GM23248 (cell line): ENCODE measurements at regions not wholly inside any gene's neighbourhood (a gene's known extent, or its start where the extent isn't known, plus 50 kb on each side); places are given as distances from the start of the nearest gene placed in this dataset.
"Not testable (repeated sequence)": the region's sequence is repeated elsewhere in the genome, so short reads cannot be mapped to it uniquely, and the experiment has no call there.

ENCODE experiments used
- DNase-seq: peaks from one replicate; pipeline ENCODE4 v3.0.0-alpha.2; 2015
- H2AFZ ChIP-seq: fragments of 200-600 bp; sonication (generic); 2 replicates; pipeline ENCODE4 v1.6.1; 2016; ENCODE audit warnings: antibody characterized with exemption
- H3F3A ChIP-seq: fragments of 200-600 bp; sonication (generic); 2 replicates; pipeline ENCODE4 v1.6.1; 2016; ENCODE audit warnings: mild to moderate bottlenecking, antibody characterized with exemption, mixed run types; ENCODE audit not compliant: insufficient read depth
- H3K27ac ChIP-seq: fragments of 200-600 bp; sonication (generic); 2 replicates; pipeline ENCODE4 v1.5.1; 2016; ENCODE audit warnings: mild to moderate bottlenecking
- H3K27me3 ChIP-seq: fragments of 200-600 bp; sonication (generic); replicated peaks from 2 replicates; pipeline ENCODE4 v1.6.1; 2016; ENCODE audit warnings: mild to moderate bottlenecking; ENCODE audit not compliant: insufficient read depth
- H3K36me3 ChIP-seq: fragments of 200-600 bp; sonication (generic); 2 replicates; pipeline ENCODE4 v1.6.1; 2016; ENCODE audit warnings: low read depth, mild to moderate bottlenecking
- H3K4me1 ChIP-seq: fragments of 200-600 bp; sonication (generic); 2 replicates; pipeline ENCODE4 v1.6.1; 2016; ENCODE audit warnings: mild to moderate bottlenecking; ENCODE audit not compliant: insufficient read depth
- H3K4me2 ChIP-seq: fragments of 200-600 bp; sonication (generic); one replicate; pipeline ENCODE4 v1.6.1; 2016; ENCODE audit warnings: mild to moderate bottlenecking; ENCODE audit not compliant: unreplicated experiment
- H3K4me3 ChIP-seq: fragments of 200-600 bp; sonication (generic); 2 replicates; pipeline ENCODE4 v1.5.1; 2016; ENCODE audit warnings: mild to moderate bottlenecking
- H3K79me2 ChIP-seq: fragments of 200-600 bp; sonication (generic); 2 replicates; pipeline ENCODE4 v1.6.1; 2016; ENCODE audit warnings: mild to moderate bottlenecking; ENCODE audit not compliant: insufficient read depth
- H3K9ac ChIP-seq: fragments of 200-600 bp; sonication (generic); 2 replicates; pipeline ENCODE4 v1.6.1; 2016; ENCODE audit warnings: mild to moderate bottlenecking
- H3K9me2 ChIP-seq: fragments of 200-600 bp; sonication (generic); 2 replicates; pipeline ENCODE4 v1.6.1; 2016; ENCODE audit warnings: mixed run types, mild to moderate bottlenecking, moderate library complexity; ENCODE audit not compliant: insufficient read depth
- H3K9me3 ChIP-seq: fragments of 200-600 bp; sonication (generic); one replicate; pipeline ENCODE4 v1.6.1; 2017; ENCODE audit warnings: low read depth
- H4K20me1 ChIP-seq: fragments of 200-600 bp; sonication (generic); 2 replicates; pipeline ENCODE4 v1.6.0; 2016; ENCODE audit not compliant: insufficient read depth
- EZH2 ChIP-seq: fragments of 200-600 bp; sonication (generic); IDR thresholded peaks from 2 replicates; pipeline ENCODE4 v1.6.1; 2018; ENCODE audit warnings: antibody characterized with exemption, mild to moderate bottlenecking; ENCODE audit not compliant: insufficient read depth, poor library complexity, severe bottlenecking
- EZH2phosphoT487 ChIP-seq: fragments of 200-600 bp; sonication (generic); IDR thresholded peaks from 2 replicates; pipeline ENCODE4 v1.6.1; 2018; ENCODE audit warnings: antibody characterized with exemption, moderate library complexity, mild to moderate bottlenecking, low read depth; ENCODE audit not compliant: insufficient read depth
- WGBS, 2 experiments: methylation state at CpG; one replicate each; pipeline ENCODE4 v1.1.6; 2015 to 2017; ENCODE audit warnings: low lambda C conversion rate in 2 of 2, low coverage in 1 of 2; ENCODE audit errors: missing lambda C conversion rate in 2 of 2; 5-methylcytosine and 5-hydroxymethylcytosine counted together
- in situ Hi-C: fragments of 300-500 bp; cut with MboI; formaldehyde crosslinking; loops from 2 replicates; pipeline ENCODE4 v1.15.0; 2020

GRCh38 chr5:91754990-91755389 is 371.9 kb upstream of the ARRDC3 start:
- H3K79me2 ChIP-seq, result no peaks in the 10 kb centered on the region
- H3K9me3 ChIP-seq, result no peaks in the 10 kb centered on the region
- no peaks in the 10 kb centered on the region for H3F3A ChIP-seq
- 31 to 32% methylated on average over 1 of the region's 1 CpG for WGBS, 2 experiments
- no peak overlapping the region for H2AFZ ChIP-seq
- in situ Hi-C loops, result no loop called here
- no peak overlapping the region for H3K9ac ChIP-seq
- H3K27ac ChIP-seq, result no peak overlapping the region
- no peaks in the 10 kb centered on the region for H3K9me2 ChIP-seq
- H3K4me3 ChIP-seq, result no peak overlapping the region
- H3K4me2 ChIP-seq, result no peak overlapping the region
- no peak for DNase-seq
- no peaks in the 10 kb centered on the region for H3K27me3 ChIP-seq
- H3K36me3 ChIP-seq, result no peaks in the 10 kb centered on the region
- H4K20me1 ChIP-seq, result no peaks in the 10 kb centered on the region
- no peaks in the 10 kb centered on the region for H3K4me1 ChIP-seq
- TF ChIP-seq EZH2phosphoT487, result no peak
- TF ChIP-seq EZH2, result no peak

- not testable (repeated sequence) for H3K79me2 ChIP-seq
Observed at GRCh38 chr5:91744470-91744869, 361.4 kb upstream of the ARRDC3 start.

GRCh38 chr5:91742550-91742949 is 359.4 kb upstream of the ARRDC3 start:
- Histone ChIP-seq H3K9me3 (no peaks in the 10 kb centered on the region), H2AFZ (no peak overlapping the region), H3K27ac (no peak overlapping the region), H3F3A (no peaks in the 10 kb centered on the region), H3K27me3 (no peaks in the 10 kb centered on the region), H3K4me3 (no peak overlapping the region), H3K36me3 (no peaks in the 10 kb centered on the region), H4K20me1 (0 out of 2 replicates have a peak, but pooled peaks cover 3% of the 10 kb centered on the region), H3K4me2 (no peak overlapping the region), H3K79me2 (no peaks in the 10 kb centered on the region), H3K9me2 (no peaks in the 10 kb centered on the region), H3K9ac (no peak overlapping the region), H3K4me1 (no peaks in the 10 kb centered on the region)
- no peak for DNase-seq
- no peak for TF ChIP-seq EZH2
- WGBS, 2 experiments, result 8 to 10% methylated on average over 3 of the region's 3 CpGs
- in situ Hi-C loops, result no loop called here

More at GRCh38 chr5:91744470-91744869, 361.4 kb upstream of the ARRDC3 start:
- WGBS, 2 experiments, result 34 to 36% methylated on average over 5 of the region's 5 CpGs
- in situ Hi-C loops, H4K20me1 ChIP-seq, H3K27ac ChIP-seq, H3F3A ChIP-seq, H3K36me3 ChIP-seq, H3K27me3 ChIP-seq, H3K9me3 ChIP-seq, H3K4me2 ChIP-seq, H3K4me1 ChIP-seq, H3K4me3 ChIP-seq, H2AFZ ChIP-seq, H3K9ac ChIP-seq, H3K9me2 ChIP-seq, DNase-seq: not testable (repeated sequence)

GRCh38 chr5:91741764-91742505 is 358.8 kb upstream of the ARRDC3 start:
- Histone ChIP-seq H3K79me2 (no peaks in the 10 kb centered on the region), H3K27ac (no peak overlapping the region), H4K20me1 (0 out of 2 replicates have a peak, but pooled peaks cover 3% of the 10 kb centered on the region), H3K27me3 (no peaks in the 10 kb centered on the region), H3K4me2 (no peak overlapping the region), H3K4me1 (no peaks in the 10 kb centered on the region), H3K9me3 (no peaks in the 10 kb centered on the region), H3K9me2 (no peaks in the 10 kb centered on the region), H3K36me3 (no peaks in the 10 kb centered on the region), H3K9ac (no peak overlapping the region), H3F3A (no peaks in the 10 kb centered on the region), H2AFZ (no peak overlapping the region), H3K4me3 (no peak overlapping the region)
- in situ Hi-C loops, result no loop called here
- DNase-seq, result no peak
- WGBS, 2 experiments, result 60% methylated on average over 7 of the region's 7 CpGs
- TF ChIP-seq EZH2phosphoT487 (no peak), EZH2 (no peak)

GRCh38 chr5:91730026-91730425 is 346.9 kb upstream of the ARRDC3 start:
- H3K9ac ChIP-seq, result no peak overlapping the region
- DNase-seq, result no peak
- no peak overlapping the region for H2AFZ ChIP-seq
- no peaks in the 10 kb centered on the region for H3K36me3 ChIP-seq
- H3K27ac ChIP-seq, result no peak overlapping the region
- no peaks in the 10 kb centered on the region for H3K79me2 ChIP-seq
- H3K4me2 ChIP-seq, result no peak overlapping the region
- no peaks in the 10 kb centered on the region for H3K9me2 ChIP-seq
- no peak overlapping the region for H3K4me3 ChIP-seq
- H4K20me1 ChIP-seq, result no peaks in the 10 kb centered on the region
- TF ChIP-seq EZH2phosphoT487, result no peak
- no peaks in the 10 kb centered on the region for H3F3A ChIP-seq
- 14 to 20% methylated on average over 1 of the region's 1 CpG for WGBS, 2 experiments
- in situ Hi-C loops, result no loop called here
- H3K27me3 ChIP-seq, result no peaks in the 10 kb centered on the region
- no peaks in the 10 kb centered on the region for H3K4me1 ChIP-seq
- no peaks in the 10 kb centered on the region for H3K9me3 ChIP-seq
